ENCODE measurements at regions not wholly inside any gene's neighbourhood (a gene's known extent, or its start where the extent isn't known, plus 50 kb on each side); places are given as distances from the start of the nearest gene placed in this dataset.

DNA sequence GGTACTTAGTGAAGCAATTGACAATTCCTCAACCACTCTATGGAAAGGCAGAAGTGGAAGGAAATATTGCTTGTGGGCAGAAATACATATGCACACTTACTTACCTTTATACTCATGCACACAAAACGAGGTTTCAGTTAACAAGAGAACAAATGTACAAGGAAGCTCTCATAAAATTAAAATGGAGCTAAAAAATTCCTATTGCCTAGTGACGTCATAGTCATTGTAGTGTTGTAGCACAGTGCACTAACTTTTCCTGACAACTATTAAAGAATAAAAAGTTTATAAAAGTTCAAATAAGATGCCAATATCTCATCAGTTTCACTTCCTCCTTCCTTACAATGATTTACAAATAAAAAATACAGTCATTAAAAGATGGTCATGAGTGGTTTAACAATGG is 1161.9 kb upstream of the NRXN1 start:
- no peak for TF ChIP-seq EZH2phosphoT487 (IDR thresholded peaks at IDR 0.05; ENCODE audit: insufficient read depth, low read depth)
- no peak for TF ChIP-seq EZH2 (IDR thresholded peaks at IDR 0.05; ENCODE audit: insufficient read depth, poor library complexity, severe bottlenecking)
- H3F3A ChIP-seq (ENCODE audit: insufficient read depth) = no peaks in the 10 kb centered on the region
- H3K36me3 ChIP-seq (ENCODE audit: low read depth) = no peaks in the 10 kb centered on the region
- no peak overlapping the region for H3K9ac ChIP-seq
- H3K27ac ChIP-seq = no peak overlapping the region
- H3K4me2 ChIP-seq (ENCODE audit: unreplicated experiment) = no peak overlapping the region
- in situ Hi-C loops (cut with MboI) = no loop called here
- H3K4me3 ChIP-seq = no peak overlapping the region
- H3K27me3 ChIP-seq (replicated peaks; ENCODE audit: insufficient read depth) = no peaks in the 10 kb centered on the region
- H4K20me1 ChIP-seq (ENCODE audit: insufficient read depth) = no peaks in the 10 kb centered on the region
- no peak overlapping the region for H2AFZ ChIP-seq
- H3K9me2 ChIP-seq (ENCODE audit: insufficient read depth) = no peaks in the 10 kb centered on the region
- 10 to 15% methylated on average over 2 of the region's 2 CpGs for WGBS, 2 experiments (ENCODE audit: low coverage in 1 of 2, low lambda C conversion rate in 2 of 2, missing lambda C conversion rate in 2 of 2)
- DNase-seq = no peak
- no peaks in the 10 kb centered on the region for H3K9me3 ChIP-seq (ENCODE audit: low read depth)
- no peaks in the 10 kb centered on the region for H3K79me2 ChIP-seq (ENCODE audit: insufficient read depth)
- no peaks in the 10 kb centered on the region for H3K4me1 ChIP-seq (ENCODE audit: insufficient read depth)

DNA sequence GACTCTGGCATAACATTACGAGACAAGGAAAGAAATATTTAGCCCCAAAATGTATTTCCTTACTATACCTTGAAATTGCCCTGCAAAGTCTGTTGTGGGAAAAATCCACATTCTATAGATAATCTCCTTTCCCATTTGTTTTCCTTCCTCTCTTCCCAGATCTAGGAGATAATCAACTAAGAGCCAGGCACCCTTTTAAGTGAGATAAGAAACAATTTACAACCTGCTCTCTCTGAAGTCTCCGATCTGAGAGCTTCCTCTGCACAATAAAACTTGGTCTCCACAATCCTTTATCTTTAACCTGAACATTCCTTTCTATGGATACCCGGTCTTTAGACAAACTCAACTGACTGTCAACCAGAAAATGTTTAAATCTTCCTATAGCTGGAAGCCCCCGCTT is 1160.7 kb upstream of the NRXN1 start:
- H3K9ac ChIP-seq = no peak overlapping the region
- no peaks in the 10 kb centered on the region for H3F3A ChIP-seq (ENCODE audit: insufficient read depth)
- H3K79me2 ChIP-seq (ENCODE audit: insufficient read depth) = no peaks in the 10 kb centered on the region
- H2AFZ ChIP-seq = no peak overlapping the region
- no peaks in the 10 kb centered on the region for H4K20me1 ChIP-seq (ENCODE audit: insufficient read depth)
- H3K27me3 ChIP-seq (replicated peaks; ENCODE audit: insufficient read depth) = no peaks in the 10 kb centered on the region
- no peak for DNase-seq
- no peak overlapping the region for H3K4me2 ChIP-seq (ENCODE audit: unreplicated experiment)
- no peaks in the 10 kb centered on the region for H3K9me3 ChIP-seq (ENCODE audit: low read depth)
- no peak for TF ChIP-seq EZH2phosphoT487 (IDR thresholded peaks at IDR 0.05; ENCODE audit: insufficient read depth, low read depth)
- no peak for TF ChIP-seq EZH2 (IDR thresholded peaks at IDR 0.05; ENCODE audit: insufficient read depth, poor library complexity, severe bottlenecking)
- H3K4me1 ChIP-seq (ENCODE audit: insufficient read depth) = no peaks in the 10 kb centered on the region
- no peak overlapping the region for H3K27ac ChIP-seq
- in situ Hi-C loops (cut with MboI) = no loop called here
- no peaks in the 10 kb centered on the region for H3K9me2 ChIP-seq (ENCODE audit: insufficient read depth)
- WGBS, 2 experiments (ENCODE audit: low coverage in 1 of 2, low lambda C conversion rate in 2 of 2, missing lambda C conversion rate in 2 of 2) = 1 to 8% methylated on average over 4 of the region's 4 CpGs
- H3K4me3 ChIP-seq = no peak overlapping the region
- H3K36me3 ChIP-seq (ENCODE audit: low read depth) = no peaks in the 10 kb centered on the region

DNA sequence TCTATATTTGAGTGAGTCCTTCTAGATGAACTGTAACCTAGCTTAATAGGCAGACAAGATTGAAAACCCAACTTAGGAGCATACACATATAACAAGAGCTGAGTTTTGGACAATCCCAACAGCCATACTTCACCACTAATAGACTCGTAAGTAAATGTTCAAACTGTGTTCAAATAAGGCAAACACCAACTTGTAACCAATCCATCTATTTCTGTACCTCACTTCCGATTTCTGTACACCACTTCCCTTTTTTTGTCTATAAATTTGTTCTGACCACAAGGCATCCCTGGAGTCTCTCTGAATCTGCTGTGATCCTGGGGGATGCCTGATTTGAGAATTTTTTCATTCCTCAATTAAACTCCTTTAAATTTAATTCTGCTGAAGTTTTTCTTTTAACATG is 1149.1 kb upstream of the NRXN1 start:
- Histone ChIP-seq H3K4me2 (ENCODE audit: unreplicated experiment) (no peak overlapping the region), H3K27ac (no peak overlapping the region), H3K36me3 (ENCODE audit: low read depth) (no peaks in the 10 kb centered on the region), H3K4me3 (no peak overlapping the region), H3K9ac (no peak overlapping the region), H4K20me1 (ENCODE audit: insufficient read depth) (no peaks in the 10 kb centered on the region), H3K9me2 (ENCODE audit: insufficient read depth) (no peaks in the 10 kb centered on the region), H3K4me1 (ENCODE audit: insufficient read depth) (no peaks in the 10 kb centered on the region), H3K27me3 (replicated peaks; ENCODE audit: insufficient read depth) (no peaks in the 10 kb centered on the region), H3F3A (ENCODE audit: insufficient read depth) (no peaks in the 10 kb centered on the region), H2AFZ (no peak overlapping the region), H3K9me3 (ENCODE audit: low read depth) (peaks cover 4% of the 10 kb centered on the region), H3K79me2 (ENCODE audit: insufficient read depth) (no peaks in the 10 kb centered on the region)
- 7 to 10% methylated on average over 2 of the region's 2 CpGs for WGBS, 2 experiments (ENCODE audit: low coverage in 1 of 2, low lambda C conversion rate in 2 of 2, missing lambda C conversion rate in 2 of 2)
- no peak for DNase-seq
- TF ChIP-seq EZH2 (IDR thresholded peaks at IDR 0.05; ENCODE audit: insufficient read depth, poor library complexity, severe bottlenecking) = no peak
- no peak for TF ChIP-seq EZH2phosphoT487 (IDR thresholded peaks at IDR 0.05; ENCODE audit: insufficient read depth, low read depth)
- in situ Hi-C loops (cut with MboI) = no loop called here

DNA sequence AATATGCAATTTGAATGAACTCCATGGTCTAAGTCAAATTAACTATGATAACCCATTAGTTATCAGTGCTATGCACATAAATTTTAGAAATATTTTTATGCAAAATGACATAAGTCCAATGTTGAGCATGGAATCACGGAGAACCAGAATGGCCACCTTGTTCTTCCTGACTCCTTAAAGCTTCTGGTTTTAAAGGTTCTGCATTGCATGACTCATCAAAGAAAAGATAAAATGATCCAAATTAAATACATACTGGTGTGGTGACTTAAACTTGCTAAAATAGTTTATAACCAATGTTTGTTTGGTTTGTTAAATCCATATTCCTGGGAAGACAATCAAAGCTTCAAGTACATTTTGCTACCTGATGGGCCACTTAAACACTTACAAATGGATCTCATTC is 1146.9 kb upstream of the NRXN1 start:
- no peak overlapping the region for H3K9ac ChIP-seq
- H3K9me2 ChIP-seq (ENCODE audit: insufficient read depth) = no peaks in the 10 kb centered on the region
- no peaks in the 10 kb centered on the region for H3F3A ChIP-seq (ENCODE audit: insufficient read depth)
- no peak overlapping the region for H3K4me3 ChIP-seq
- TF ChIP-seq EZH2 (IDR thresholded peaks at IDR 0.05; ENCODE audit: insufficient read depth, poor library complexity, severe bottlenecking) (no peak), EZH2phosphoT487 (IDR thresholded peaks at IDR 0.05; ENCODE audit: insufficient read depth, low read depth) (no peak)
- no peak overlapping the region for H2AFZ ChIP-seq
- in situ Hi-C loops (cut with MboI) = no loop called here
- H3K36me3 ChIP-seq (ENCODE audit: low read depth) = no peaks in the 10 kb centered on the region
- no peak overlapping the region for H3K27ac ChIP-seq
- H3K4me1 ChIP-seq (ENCODE audit: insufficient read depth) = no peaks in the 10 kb centered on the region
- H3K79me2 ChIP-seq (ENCODE audit: insufficient read depth) = no peaks in the 10 kb centered on the region
- 11 to 31% methylated on average over 1 of the region's 1 CpG for WGBS, 2 experiments (ENCODE audit: low coverage in 1 of 2, low lambda C conversion rate in 2 of 2, missing lambda C conversion rate in 2 of 2)
- H4K20me1 ChIP-seq (ENCODE audit: insufficient read depth) = no peaks in the 10 kb centered on the region
- no peak for DNase-seq
- no peaks in the 10 kb centered on the region for H3K27me3 ChIP-seq (replicated peaks; ENCODE audit: insufficient read depth)
- peaks cover 4% of the 10 kb centered on the region for H3K9me3 ChIP-seq (ENCODE audit: low read depth)
- H3K4me2 ChIP-seq (ENCODE audit: unreplicated experiment) = no peak overlapping the region

DNA sequence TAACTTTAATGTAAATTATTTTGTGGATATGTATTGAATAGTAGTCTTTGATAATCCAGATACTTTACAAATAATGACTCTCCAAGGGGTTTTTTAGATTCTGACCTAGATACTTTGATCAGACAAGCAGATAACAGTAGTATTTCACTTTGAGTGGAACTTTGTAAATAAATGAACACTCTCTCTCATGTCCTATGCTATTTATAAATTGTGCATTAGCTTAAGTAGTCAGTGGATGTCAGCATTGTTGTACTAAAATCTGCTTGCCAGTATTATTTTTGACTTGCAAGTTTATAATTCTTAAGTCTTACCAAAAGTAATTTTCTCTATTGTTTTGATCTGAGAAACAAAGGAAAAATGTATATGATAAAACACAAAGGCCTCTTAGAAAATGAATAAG is 1113.1 kb upstream of the NRXN1 start:
- Histone ChIP-seq H3F3A (ENCODE audit: insufficient read depth) (no peaks in the 10 kb centered on the region), H3K4me1 (ENCODE audit: insufficient read depth) (no peaks in the 10 kb centered on the region), H3K27me3 (replicated peaks; ENCODE audit: insufficient read depth) (no peaks in the 10 kb centered on the region), H3K9ac (no peak overlapping the region), H2AFZ (no peak overlapping the region), H3K27ac (no peak overlapping the region), H3K79me2 (ENCODE audit: insufficient read depth) (no peaks in the 10 kb centered on the region), H3K4me3 (no peak overlapping the region), H3K9me2 (ENCODE audit: insufficient read depth) (no peaks in the 10 kb centered on the region), H3K9me3 (ENCODE audit: low read depth) (no peaks in the 10 kb centered on the region), H4K20me1 (ENCODE audit: insufficient read depth) (no peaks in the 10 kb centered on the region), H3K36me3 (ENCODE audit: low read depth) (no peaks in the 10 kb centered on the region), H3K4me2 (ENCODE audit: unreplicated experiment) (no peak overlapping the region)
- no peak for TF ChIP-seq EZH2phosphoT487 (IDR thresholded peaks at IDR 0.05; ENCODE audit: insufficient read depth, low read depth)
- in situ Hi-C loops (cut with MboI) = no loop called here
- DNase-seq = no peak

Data from GM23248 (cell line).